Stimulated activated CD4-positive, alpha-beta T cell treated with anti-CD3 and anti-CD28 coated beads, Interleukin-12 subunit alpha, Interleukin-12 subunit beta, amount 100 ng/mL, for 24 hours (primary cell): ENCODE measurements at regions not wholly inside any gene's neighbourhood (a gene's known extent, or its start where the extent isn't known, plus 50 kb on each side); places are given as distances from the start of the nearest gene placed in this dataset.
"Not testable (repeated sequence)": the region's sequence is repeated elsewhere in the genome, so short reads cannot be mapped to it uniquely, and the experiment has no call there.

Experiments used
- DNase-seq, 2 experiments: peaks; one replicate each; pipeline ENCODE4 v3.0.0-alpha.2; 2020; ENCODE audit warnings: low read depth in 2 of 2

DNA sequence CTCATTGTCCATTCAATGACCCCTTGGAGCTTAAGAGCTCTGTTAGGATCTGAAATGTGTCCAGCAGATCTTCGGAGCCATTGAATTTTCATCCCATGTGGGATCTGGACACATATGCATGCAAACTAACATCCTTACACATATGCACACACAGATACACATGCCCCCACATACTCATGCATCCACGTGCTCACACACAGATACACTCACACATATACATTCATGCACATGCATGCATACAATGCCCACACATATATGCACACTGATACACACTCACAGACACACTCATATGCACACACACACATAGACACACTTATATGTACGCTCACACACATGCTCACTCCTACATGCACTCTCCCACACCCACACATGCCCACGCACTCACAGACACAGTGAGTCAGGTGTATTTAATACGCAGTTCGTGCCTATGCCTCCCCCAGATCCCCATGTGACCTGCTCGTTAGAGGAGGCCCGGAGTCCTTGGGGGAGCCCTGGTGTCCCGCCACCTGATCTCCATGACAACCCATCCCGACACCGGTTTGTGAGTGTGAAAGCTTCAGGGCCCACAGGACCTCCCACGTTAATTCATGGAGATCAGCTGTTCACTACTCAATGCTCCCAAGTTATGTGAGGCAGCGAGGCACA is 121.9 kb upstream of the SULF2 start:
- no peak for DNase-seq

DNA sequence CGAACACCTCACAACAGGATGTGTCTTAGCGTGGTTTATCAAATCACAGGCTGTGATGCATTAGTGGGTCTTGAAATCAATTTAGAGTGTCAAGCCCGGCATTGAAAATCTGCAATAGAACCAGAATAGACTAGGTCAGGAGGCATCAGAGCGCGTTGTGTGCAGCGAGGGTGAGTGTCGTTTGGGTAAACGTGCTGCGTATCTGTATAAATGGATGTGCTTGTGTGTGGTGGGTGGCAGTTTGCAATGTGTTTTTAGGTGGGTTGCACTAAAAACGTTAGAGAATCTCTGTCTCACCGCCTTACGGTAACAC is 121.0 kb upstream of the SULF2 start:
- no peak for DNase-seq

DNA sequence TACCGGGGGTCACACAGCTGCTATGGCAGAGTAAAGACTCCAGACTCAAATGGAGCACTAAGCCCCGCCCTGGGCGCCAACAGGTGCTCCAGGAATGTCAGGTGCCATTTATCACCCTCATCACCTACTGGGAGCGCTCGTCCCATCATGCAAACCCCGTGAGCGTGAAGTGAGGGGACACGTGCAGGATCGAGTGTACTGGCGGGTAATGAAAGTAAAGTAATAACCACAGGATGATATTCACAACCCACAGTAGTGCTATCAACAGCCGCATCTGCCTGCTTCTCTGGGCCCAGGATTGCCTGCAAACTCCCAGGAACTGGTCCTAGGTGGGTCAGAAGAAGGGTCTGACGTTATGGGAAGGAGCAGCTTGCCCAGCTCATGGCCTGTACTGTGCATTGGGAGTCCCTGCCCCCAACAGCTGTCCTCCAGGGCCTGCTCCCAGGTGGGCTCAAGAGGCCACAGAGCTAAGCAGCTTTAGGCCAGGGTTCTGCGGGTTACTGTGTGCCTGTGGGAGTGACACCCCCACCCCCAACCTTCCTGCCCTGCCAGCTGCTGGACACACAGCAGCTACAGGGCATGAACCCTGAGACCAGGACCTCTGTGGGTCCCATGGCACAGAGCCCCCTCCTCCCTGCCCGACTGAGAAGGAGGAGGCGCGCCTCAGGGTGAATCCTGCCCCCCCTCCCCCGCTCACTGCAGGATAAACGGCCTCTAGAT is 120.5 kb upstream of the SULF2 start:
- no peak for DNase-seq

DNA sequence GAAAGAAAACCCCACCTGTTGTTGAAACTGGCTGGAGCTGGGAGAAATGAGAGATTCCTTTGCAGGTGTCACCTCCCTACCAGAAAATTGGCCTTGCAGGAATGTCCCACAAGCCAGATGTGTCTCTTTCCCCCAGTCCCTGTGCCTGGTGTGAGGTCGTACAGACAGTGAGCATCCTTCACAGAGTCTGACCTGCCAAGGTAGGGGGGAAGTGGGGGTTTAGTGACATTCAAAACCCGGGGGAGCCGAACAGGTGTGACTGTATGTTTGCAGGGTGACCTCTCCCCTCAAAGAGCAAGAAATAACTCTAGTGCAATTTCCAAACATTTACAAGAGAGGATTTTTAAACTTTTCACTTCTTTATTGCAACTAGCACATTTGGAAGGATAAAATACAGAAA is 117.7 kb upstream of the SULF2 start:
- DNase-seq, result not testable (repeated sequence)

DNA sequence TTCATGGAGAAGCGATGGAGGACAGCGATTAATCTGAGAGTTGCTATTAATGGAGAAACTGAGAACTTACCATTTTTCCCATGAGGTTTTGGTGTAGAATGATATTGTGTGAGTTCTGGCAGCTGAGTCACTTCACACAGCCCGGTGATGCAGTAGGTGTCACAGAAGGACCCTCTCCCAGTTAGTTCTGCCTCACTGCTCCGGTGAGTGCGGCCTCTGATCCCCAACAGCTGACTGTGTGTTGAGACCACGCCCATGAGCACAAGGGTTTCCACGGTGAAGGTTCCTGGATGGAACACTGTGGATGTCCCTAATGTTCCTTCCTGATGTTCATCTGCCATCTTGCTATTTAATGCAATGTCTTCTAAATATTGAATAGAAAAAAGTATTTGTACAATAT is 114.0 kb upstream of the SULF2 start:
- not testable (repeated sequence) for DNase-seq

DNA sequence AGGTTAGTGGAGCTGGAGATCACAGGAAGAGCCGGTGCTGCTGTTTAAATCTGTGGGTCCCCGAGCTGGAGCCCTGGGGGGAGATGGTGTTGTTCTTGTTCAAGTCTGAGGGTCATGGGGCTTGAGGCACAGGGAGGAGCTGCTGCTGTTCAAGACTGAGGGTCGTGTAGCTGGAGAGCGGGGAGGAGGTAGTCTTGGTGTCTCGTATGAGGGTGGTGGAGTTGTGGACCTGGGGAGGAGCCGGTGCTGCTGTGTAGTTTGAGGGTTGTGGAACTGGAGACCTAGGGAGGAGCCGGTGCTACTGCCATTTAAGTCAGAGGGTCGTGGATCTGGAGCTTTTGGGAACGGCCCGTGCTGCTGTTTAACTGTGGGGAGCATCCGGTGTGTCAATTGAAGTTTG is 112.2 kb upstream of the SULF2 start:
- DNase-seq, result no peak

DNA sequence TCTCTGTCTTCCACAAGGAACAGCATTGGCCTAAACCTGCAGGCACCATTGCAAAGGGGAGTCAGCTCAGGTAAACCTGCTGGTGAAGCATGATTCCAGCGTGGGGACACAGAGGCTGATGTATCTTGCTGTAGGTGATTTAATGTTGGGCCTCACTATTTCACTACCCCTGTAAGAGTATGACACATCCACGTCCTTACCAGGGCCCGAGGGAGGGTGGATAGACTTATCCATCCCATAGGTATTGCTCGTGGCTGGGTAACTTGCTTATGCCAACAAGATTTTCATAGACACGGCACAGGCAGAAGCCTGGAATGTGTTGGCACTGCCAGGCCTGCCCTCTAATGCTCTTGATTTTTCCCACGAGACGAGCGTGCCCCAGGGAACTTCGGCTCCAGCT is 107.4 kb upstream of the SULF2 start:
- DNase-seq, result not testable (repeated sequence)

DNA sequence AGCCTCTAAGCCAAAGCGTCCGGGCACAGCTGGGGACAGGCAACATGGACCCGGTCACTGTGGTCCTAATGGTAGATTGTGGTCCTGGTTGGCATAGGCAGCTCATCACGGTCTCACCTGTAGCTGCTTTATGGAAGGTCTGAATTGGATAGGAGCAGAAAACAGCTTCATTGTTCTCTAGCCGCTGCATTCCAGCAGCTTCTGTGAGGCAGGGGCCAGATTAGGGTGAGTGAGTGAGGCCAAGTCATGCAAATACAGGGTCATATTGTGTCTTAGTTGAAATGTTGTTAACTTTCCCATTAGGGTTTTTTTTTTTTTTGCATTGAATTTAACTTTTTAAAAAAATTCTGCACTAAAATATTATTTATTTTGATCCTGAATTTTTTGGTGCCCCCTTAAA is 105.4 kb upstream of the SULF2 start:
- not testable (repeated sequence) for DNase-seq

DNA sequence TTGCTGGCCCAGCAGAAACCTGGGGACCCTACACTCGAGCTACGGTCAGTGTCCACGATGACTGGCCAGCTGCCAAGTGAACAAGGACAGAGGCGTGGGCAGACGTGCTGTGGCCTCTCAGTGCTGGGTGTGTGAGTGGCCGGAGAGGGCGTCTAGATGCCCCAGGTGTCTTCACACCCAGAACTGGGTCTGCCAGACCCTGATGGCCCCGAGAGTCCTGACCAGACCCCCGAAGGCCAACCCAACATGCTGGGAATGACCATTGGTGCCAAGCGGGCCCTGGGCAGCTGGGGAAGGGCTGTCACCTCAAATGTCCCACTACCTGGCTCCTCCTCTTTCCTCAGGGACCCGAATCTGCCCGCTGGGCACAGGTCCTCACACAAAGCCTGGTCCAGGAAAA is 104.5 kb upstream of the SULF2 start:
- not testable (repeated sequence) for DNase-seq

DNA sequence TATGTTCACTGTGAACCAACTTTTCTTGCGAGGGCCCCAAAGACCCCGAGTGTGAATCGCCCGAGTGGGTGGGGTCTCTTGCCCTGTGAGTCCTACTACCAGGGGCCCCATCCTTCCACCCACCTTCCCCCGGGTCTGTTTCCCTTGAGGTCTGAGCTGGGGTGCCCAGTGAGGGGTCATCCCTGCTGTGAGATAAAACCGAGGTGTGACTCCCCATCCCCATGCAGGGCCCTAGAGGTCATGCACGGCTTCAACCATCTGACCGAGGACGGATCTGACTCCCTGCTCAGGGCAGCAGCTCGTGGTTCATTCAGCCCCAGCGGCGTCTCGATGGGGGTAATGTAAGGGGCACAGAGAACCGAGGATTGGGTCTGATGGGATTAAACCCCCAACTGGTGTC is 103.1 kb upstream of the SULF2 start:
- no peak for DNase-seq

DNA sequence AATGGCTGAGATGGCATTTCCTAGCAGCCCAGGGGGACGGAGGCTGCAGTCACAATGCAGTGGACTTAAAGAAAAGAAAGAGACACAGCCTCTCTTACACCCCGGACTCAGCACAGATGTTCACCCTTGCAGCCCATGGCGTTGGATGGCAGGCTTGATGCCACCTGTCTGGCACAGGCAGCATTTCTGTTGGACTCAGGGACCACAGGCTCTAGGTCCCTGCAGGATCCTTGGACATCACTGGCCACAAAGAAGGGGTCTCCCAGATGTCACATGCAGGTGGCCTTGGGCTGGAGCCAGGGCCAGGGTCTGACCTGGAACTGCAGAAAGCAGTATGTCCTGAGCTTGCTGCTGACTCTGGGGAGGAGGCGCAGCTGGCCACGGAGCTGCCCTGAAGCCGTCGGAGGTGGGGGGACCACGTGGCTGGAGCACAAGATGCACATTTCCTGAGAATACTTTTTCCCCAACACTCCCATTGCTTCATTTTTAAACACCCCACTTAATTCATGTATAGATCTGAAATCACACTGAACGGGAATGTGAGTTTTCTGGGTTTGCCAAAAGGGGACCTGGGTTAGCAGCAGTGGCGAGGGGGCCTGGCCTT is 102.3 kb upstream of the SULF2 start:
- DNase-seq, result no peak

DNA sequence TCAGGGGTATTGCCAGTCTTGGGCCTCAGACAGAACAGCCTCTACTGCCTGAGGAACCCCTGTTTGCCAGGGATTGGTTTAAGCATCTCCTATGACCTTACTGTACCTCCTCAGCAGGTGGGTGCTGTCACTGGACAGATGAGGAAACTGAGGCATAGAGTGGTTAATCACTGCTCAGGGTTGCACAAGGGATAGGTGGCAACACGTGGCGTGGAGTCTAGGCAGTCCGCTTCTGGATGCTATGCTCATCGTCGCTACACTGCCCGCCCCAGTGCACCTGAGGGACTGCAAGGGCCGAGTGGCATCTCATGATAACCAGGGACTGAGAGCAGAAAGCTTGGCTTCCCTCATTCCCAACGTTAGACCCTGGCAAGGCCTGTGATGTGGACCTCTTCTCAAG is 101.8 kb upstream of the SULF2 start:
- no peak for DNase-seq

DNA sequence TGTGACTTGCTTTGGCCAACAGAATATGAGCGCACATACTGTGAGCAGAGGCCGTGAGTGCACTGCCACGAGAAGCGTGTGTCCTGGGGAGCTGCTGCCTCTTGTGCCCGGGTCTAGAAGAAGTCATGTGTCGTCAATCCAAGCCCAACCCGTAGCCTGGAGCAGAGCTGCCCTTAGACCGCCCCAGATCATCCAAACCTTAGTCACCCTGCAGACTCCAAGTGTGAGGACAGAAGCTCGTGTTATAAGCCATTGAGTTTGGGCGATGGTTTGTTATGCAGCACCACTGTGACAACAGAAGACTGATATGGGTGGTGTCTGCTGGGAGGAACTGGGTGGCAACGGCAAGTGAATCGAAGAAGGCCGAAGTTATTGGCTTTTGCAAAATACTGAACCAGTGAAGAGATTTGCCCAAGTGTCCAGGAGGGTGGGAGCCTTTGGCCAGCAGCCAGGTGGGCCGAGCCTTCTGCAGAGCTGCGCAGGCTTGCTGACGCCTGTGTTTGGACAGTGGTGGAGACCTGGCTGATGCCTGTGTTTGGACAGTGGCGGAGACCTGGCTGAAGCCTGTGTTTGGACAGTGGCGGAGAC is 101.3 kb upstream of the SULF2 start:
- no peak for DNase-seq

DNA sequence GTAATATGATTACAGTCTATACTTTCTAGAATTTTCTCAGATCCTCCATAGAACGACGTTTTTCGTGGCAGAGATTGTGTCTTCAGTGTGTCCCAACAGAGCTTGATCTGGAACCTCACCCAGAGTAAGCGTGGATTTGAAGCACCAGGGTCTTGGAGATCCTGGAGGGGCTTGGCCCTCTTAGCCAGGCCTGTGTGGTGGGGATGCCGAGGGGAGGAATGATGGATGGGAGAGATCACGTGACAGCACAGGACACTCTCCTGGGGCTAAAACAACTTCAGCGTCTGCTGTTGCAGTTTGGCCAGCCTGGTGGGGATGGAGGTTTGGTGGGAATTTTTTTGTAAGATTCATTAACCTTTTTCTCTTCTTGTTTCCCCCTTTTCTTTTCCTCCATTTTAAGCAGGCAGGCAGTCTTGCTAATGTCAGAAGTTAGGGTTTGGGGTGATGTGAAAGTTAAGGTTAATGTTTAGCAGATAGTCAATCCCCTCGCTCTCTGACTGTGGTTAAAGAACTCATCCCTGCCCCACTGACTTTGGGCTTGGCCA is 100.7 kb upstream of the SULF2 start:
- no peak for DNase-seq

DNA sequence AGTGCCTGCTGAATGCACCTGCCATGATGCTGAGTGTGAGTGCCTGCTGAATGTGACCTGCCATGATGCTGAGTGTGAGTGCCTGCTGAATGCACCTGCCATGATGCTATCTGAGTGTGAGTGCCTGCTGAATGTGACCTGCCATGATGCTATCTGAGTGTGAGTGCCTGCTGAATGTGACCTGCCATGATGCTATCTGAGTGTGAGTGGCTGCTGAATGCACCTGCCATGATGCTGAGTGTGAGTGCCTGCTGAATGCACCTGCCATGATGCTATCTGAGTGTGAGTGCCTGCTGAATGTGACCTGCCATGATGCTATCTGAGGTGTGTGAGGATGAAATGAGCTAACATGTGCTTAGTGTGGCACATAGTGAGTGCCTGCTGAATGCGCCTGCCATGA is 98.7 kb upstream of the SULF2 start:
- DNase-seq, result not testable (repeated sequence)

DNA sequence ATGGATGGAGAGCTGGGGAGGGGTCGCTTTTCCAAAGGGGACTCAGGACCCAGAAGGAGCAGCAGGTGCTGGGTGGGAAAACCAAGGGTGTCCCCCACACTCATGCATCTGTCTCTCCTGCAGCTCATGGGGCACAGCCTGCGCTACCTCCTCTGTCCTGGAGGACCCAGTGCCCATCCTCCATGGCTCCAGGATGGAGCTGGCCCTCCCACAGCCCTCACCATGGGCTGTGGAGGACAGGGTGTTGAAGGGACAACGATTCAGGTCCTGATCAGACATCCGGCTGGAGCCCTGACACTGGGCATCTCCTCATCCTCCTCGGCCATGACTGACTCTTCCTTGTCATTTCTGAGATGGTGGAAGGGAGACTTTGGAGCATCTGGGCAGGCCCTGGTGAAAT is 97.9 kb upstream of the SULF2 start:
- DNase-seq, result no peak

DNA sequence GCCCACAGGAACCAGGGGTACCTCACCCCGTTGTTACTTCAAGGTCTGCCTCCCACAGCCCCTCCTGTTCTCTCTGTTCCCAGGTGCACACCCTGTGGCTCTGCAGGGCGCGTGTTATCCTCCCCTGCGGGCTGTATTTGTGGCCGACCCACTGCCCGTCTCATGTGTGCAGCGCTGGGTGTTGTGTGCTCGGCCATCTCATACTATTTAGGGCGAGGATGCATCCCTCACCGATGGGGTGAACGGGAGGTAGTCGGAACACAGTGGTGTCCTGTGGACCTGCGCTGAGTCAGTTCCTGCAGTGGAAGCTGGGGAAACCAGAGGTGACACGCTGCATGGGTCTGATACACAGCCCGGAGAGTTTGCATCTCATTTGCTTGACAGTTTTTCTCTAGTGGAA is 94.5 kb upstream of the SULF2 start:
- no peak for DNase-seq

DNA sequence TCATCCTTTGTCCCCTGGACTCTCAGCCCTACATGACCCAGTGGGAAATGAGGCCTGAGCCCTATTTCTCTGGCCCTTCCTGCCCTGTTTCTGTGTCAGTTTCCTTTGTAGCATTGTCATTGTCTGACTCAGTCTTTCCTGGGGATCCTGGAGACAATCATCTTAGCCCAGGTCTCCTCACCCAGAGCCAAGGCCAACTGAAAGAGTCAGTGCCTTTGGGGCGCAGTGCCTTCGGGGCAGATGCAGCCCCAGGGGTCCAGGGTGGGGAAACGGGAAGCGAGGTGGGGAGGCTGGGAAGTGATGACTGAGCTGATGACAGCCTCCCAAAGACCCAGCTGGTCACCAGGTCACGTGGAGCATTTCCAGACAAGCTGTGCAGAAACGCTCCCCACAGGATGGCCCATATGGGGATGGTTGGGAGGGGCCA is 93.3 kb upstream of the SULF2 start:
- DNase-seq, result no peak

DNA sequence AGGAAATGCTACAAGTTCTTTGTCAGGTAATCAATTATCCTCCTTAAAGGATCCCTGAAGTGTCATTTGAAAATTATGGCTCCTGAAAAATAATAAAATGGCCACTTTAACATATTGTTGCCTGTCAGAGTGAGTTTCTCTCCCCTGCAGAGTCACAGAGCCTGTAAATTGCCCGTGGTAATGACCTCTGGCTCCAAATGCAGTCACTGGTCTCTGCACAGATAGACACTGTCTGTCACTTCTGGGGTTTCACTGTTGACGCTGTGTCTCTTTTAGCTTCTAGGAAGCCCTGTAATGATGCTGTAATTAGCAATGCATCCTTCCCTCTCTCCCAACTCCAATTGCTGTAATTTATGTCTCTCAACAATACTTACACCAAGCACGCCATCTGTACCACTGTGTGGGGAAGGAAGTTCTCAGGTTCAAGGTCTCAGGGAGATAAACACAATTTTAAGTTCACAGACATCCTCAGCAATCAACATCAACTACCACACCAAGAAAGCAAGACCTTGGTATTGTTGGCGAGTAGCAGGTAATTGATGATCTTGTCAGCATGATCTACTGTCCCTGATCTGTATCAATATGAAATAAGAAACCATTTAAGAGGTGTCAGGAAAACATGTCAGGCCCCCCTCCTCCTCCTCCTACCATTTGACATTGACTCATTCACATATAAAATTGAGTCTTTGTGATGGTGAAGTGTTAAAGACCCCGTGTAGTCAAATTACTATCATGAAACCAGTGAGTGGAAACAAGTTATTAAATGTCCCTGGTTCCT is 91.2 kb upstream of the SULF2 start:
- DNase-seq, result no peak

DNA sequence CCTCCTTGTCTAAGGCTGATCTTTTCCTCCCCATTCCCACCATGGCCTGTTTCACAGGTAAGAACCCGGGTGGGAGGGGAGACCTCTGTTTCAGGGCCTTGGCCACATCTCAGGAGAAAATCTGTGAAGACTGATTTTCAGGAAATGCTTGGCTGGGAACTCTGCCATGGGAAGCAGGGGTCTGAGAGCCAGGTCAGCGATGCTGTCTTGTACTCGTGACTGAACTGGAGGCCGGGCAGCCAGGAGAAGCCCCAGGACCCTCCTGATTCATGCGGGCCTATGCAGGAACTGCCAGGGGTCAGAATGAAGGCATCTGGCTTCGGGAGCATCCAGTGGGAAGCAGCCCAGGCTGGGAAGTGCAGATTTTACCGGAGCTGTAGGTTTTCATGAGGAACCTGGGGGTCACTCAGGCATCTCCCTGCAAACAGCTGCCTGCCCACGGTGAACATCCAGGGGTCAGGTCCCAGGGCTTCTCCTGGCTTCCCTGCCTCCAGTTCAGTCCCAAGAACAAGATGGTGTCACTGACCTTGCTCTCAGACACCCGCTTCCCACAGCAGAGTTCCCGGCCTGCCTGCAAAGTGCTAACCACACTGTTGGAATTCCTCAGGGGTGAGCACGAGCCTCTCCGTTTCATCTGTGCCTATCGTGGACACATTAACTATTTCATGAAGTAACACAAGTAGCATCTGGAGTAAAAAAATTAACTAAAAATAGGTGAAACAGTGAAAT is 90.2 kb upstream of the SULF2 start:
- DNase-seq, result no peak

DNA sequence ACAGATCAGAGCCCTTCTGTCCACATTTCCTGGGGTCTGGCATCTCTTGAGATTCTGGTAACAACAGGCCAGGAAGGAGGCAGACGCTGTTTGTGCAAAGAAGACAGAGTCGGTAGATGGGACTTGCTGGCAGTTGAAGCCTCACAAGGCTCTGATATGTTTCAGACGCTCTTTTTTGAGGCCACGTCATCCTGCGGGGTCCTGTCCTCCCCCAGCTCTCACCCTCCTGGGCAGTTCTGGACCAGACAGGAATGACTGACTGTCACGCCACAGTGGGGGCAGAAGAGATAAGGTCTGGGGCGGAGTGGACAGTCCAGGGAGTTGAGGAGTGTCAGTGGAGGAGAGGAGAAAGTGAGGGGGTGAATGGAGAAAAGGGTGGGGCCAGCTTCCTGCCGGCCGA is 87.1 kb upstream of the SULF2 start:
- DNase-seq, result no peak
